Mesothelial cell of epicardium (in vitro differentiated cells): ENCODE measurements at regions not wholly inside any gene's neighbourhood (a gene's known extent, or its start where the extent isn't known, plus 50 kb on each side); places are given as distances from the start of the nearest gene placed in this dataset.

Experiments
- DNase-seq, 2 experiments: peaks; one replicate each; pipeline ENCODE4 v3.0.0; 2021; ENCODE audit warnings: low spot score in 2 of 2; ENCODE audit not compliant: unreplicated experiment in 2 of 2
- H3K27ac Mint-ChIP-seq: 2 replicates; pipeline ENCODE4 v1.8.0; 2021; ENCODE audit warnings: mixed read lengths
- H3K27me3 Mint-ChIP-seq: 2 replicates; pipeline ENCODE4 v1.8.0; 2021; ENCODE audit warnings: low read depth, mixed read lengths
- H3K36me3 Mint-ChIP-seq: 2 replicates; pipeline ENCODE4 v1.8.0; 2021; ENCODE audit warnings: mixed read lengths
- H3K4me1 Mint-ChIP-seq: 2 replicates; pipeline ENCODE4 v1.8.0; 2021; ENCODE audit warnings: mixed read lengths
- H3K4me3 Mint-ChIP-seq: 2 replicates; pipeline ENCODE4 v1.8.0; 2021; ENCODE audit warnings: mild to moderate bottlenecking, moderate library complexity, mixed read lengths
- H3K9me3 Mint-ChIP-seq: 2 replicates; pipeline ENCODE4 v1.8.0; 2021; ENCODE audit warnings: mixed read lengths
- CTCF ChIP-seq: fragments of 200-600 bp; sonication (generic); IDR thresholded peaks from one replicate; pipeline ENCODE4 v1.5.0; 2021; ENCODE audit warnings: antibody characterized with exemption; ENCODE audit not compliant: unreplicated experiment

- peaks cover 5% of the 10 kb centered on the region for H3K4me1 Mint-ChIP-seq
- DNase-seq, result no peak
- no peaks in the 10 kb centered on the region for H3K9me3 Mint-ChIP-seq
- peaks cover 29% of the 10 kb centered on the region for H3K27me3 Mint-ChIP-seq
- H3K27ac Mint-ChIP-seq, result no peak overlapping the region
- H3K36me3 Mint-ChIP-seq, result no peaks in the 10 kb centered on the region
- TF ChIP-seq CTCF, result no peak
- H3K4me3 Mint-ChIP-seq, result no peak overlapping the region
Observed at GRCh38 chr10:131678171-131678570, 222.6 kb upstream of the PPP2R2D start.

GRCh38 chr10:131678613-131679012, 222.2 kb upstream of the PPP2R2D start:
- no peaks in the 10 kb centered on the region for H3K36me3 Mint-ChIP-seq
- no peak for TF ChIP-seq CTCF
- no peak overlapping the region for H3K27ac Mint-ChIP-seq
- no peak for DNase-seq
- peaks cover 5% of the 10 kb centered on the region for H3K4me1 Mint-ChIP-seq
- no peaks in the 10 kb centered on the region for H3K9me3 Mint-ChIP-seq
- H3K4me3 Mint-ChIP-seq, result no peak overlapping the region
- H3K27me3 Mint-ChIP-seq, result peaks cover 29% of the 10 kb centered on the region

- H3K4me1 Mint-ChIP-seq, result peaks cover 5% of the 10 kb centered on the region
- H3K9me3 Mint-ChIP-seq, result no peaks in the 10 kb centered on the region
- no peak overlapping the region for H3K27ac Mint-ChIP-seq
- no peaks in the 10 kb centered on the region for H3K36me3 Mint-ChIP-seq
- DNase-seq, result no peak
- H3K27me3 Mint-ChIP-seq, result peaks cover 33% of the 10 kb centered on the region
- H3K4me3 Mint-ChIP-seq, result no peak overlapping the region
- no peak for TF ChIP-seq CTCF
Observed at GRCh38 chr10:131679926-131680325, 220.9 kb upstream of the PPP2R2D start.

- no peaks in the 10 kb centered on the region for H3K9me3 Mint-ChIP-seq
- DNase-seq, result no peak
- H3K4me1 Mint-ChIP-seq, result peaks cover 5% of the 10 kb centered on the region
- no peak overlapping the region for H3K27ac Mint-ChIP-seq
- no peaks in the 10 kb centered on the region for H3K36me3 Mint-ChIP-seq
- no peak for TF ChIP-seq CTCF
- peaks cover 29% of the 10 kb centered on the region for H3K27me3 Mint-ChIP-seq
- no peak overlapping the region for H3K4me3 Mint-ChIP-seq
Observed at GRCh38 chr10:131681122-131681521, 219.7 kb upstream of the PPP2R2D start.

- no peaks in the 10 kb centered on the region for H3K9me3 Mint-ChIP-seq
- no peak overlapping the region for H3K27ac Mint-ChIP-seq
- no peak for DNase-seq
- H3K4me1 Mint-ChIP-seq, result peaks cover 5% of the 10 kb centered on the region
- peaks cover 28% of the 10 kb centered on the region for H3K27me3 Mint-ChIP-seq
- TF ChIP-seq CTCF, result no peak
- no peaks in the 10 kb centered on the region for H3K36me3 Mint-ChIP-seq
- H3K4me3 Mint-ChIP-seq, result no peak overlapping the region
Observed at GRCh38 chr10:131681656-131682055, 219.2 kb upstream of the PPP2R2D start.
